Keratinocyte (primary cell): ENCODE measurements at regions not wholly inside any gene's neighbourhood (a gene's known extent, or its start where the extent isn't known, plus 50 kb on each side); places are given as distances from the start of the nearest gene placed in this dataset.

Experiments used
- DNase-seq: peaks from one replicate; pipeline ENCODE4 v3.0.0-alpha.2; 2011; ENCODE audit warnings: low read depth, missing footprints, low spot score
- FAIRE-seq: peaks from 2 replicates; lab custom pipeline; 2011; peaks lifted over from hg19 to GRCh38; lab: Jason Lieb, UNC
- H2AFZ ChIP-seq: 2 replicates; pipeline ENCODE4 v1.6.0; 2012; ENCODE audit warnings: low read length, control low read depth, inconsistent platforms; ENCODE audit not compliant: control insufficient read depth
- H3K27ac ChIP-seq: 2 replicates; pipeline ENCODE4 v1.5.1; 2011; ENCODE audit warnings: low read length; ENCODE audit not compliant: control insufficient read depth, insufficient read depth
- H3K27me3 ChIP-seq: 3 replicates; pipeline ENCODE4 v1.6.0; 2011; ENCODE audit warnings: low read length; ENCODE audit not compliant: control insufficient read depth, insufficient read depth; ENCODE audit errors: extremely low read depth
- H3K36me3 ChIP-seq, 2 experiments: 2 replicates in 1 of 2; 3 replicates in 1 of 2; pipeline ENCODE4 v1.5.1; 2011; ENCODE audit warnings: low read length in 2 of 2, mild to moderate bottlenecking in 1 of 2; ENCODE audit not compliant: control insufficient read depth in 2 of 2, insufficient read depth in 2 of 2; ENCODE audit errors: extremely low read depth in 1 of 2
- H3K4me1 ChIP-seq: 3 replicates; pipeline ENCODE4 v1.5.1; 2011; ENCODE audit warnings: low read length; ENCODE audit not compliant: control insufficient read depth, insufficient read depth; ENCODE audit errors: extremely low read depth
- H3K4me2 ChIP-seq: 3 replicates; pipeline ENCODE4 v1.6.0; 2011; ENCODE audit warnings: low read depth, low read length; ENCODE audit not compliant: control insufficient read depth, insufficient read depth; ENCODE audit errors: extremely low read depth
- H3K4me3 ChIP-seq, 3 experiments: fragments of 200-600 bp in 1 of 3; sonication (generic) in 1 of 3; 2 replicates in 2 of 3; 3 replicates in 1 of 3; pipeline ENCODE4 v1.5.1; 2011 to 2016; ENCODE audit warnings: low read length in 3 of 3, mild to moderate bottlenecking in 3 of 3, control low read depth in 2 of 3, inconsistent platforms in 1 of 3, low read depth in 1 of 3, mixed read lengths in 1 of 3, mixed run types in 1 of 3, moderate library complexity in 1 of 3; ENCODE audit not compliant: control insufficient read depth in 2 of 3, insufficient read depth in 2 of 3; ENCODE audit errors: extremely low read depth in 1 of 3
- H3K79me2 ChIP-seq: 2 replicates; pipeline ENCODE4 v1.6.0; 2012; ENCODE audit warnings: low read length; ENCODE audit not compliant: control insufficient read depth, insufficient read depth
- H3K9ac ChIP-seq: 3 replicates; pipeline ENCODE4 v1.6.0; 2011; ENCODE audit warnings: low read length; ENCODE audit not compliant: control insufficient read depth, insufficient read depth; ENCODE audit errors: extremely low read depth
- H3K9me1 ChIP-seq: 3 replicates; pipeline ENCODE4 v1.6.0; 2011; ENCODE audit warnings: low read length; ENCODE audit not compliant: control insufficient read depth, insufficient read depth; ENCODE audit errors: extremely low read depth
- H3K9me3 ChIP-seq: 2 replicates; pipeline ENCODE4 v1.5.1; 2012; ENCODE audit warnings: low read depth, low read length; ENCODE audit not compliant: control insufficient read depth
- H4K20me1 ChIP-seq: 3 replicates; pipeline ENCODE4 v1.6.0; 2011; ENCODE audit warnings: low read length; ENCODE audit not compliant: control insufficient read depth, insufficient read depth; ENCODE audit errors: extremely low read depth
- CTCF ChIP-seq, 3 experiments: IDR thresholded peaks in 1 of 3; conservative IDR thresholded peaks in 1 of 3; optimal IDR thresholded peaks in 1 of 3; 2 replicates in 2 of 3; 3 replicates in 1 of 3; pipeline versions ENCODE3 to v1.5.1; 2011; ENCODE audit warnings: low read length in 3 of 3, mild to moderate bottlenecking in 3 of 3, moderate library complexity in 2 of 3, control low read depth in 1 of 3, inconsistent platforms in 1 of 3; ENCODE audit not compliant: insufficient read depth in 2 of 3; ENCODE audit errors: extremely low read depth in 1 of 3
- EZH2 ChIP-seq: IDR thresholded peaks from one replicate; pipeline ENCODE4 v1.6.1; 2012; ENCODE audit warnings: inconsistent platforms, mild to moderate bottlenecking, low read length, moderate library complexity
- dilution Hi-C: fragments of 300-500 bp; cut with MboI; formaldehyde crosslinking; loops from one replicate; pipeline ENCODE4 v1.7.0; 2020; ENCODE audit warnings: low sequenced_read_pairs; ENCODE audit not compliant: extremely low pct_ligation_motif_present

- H3K9me1 ChIP-seq, result no peaks in the 10 kb centered on the region
- H3K36me3 ChIP-seq, result no peaks in the 10 kb centered on the region
- H3K27ac ChIP-seq, result no peak overlapping the region
- H2AFZ ChIP-seq, result no peak overlapping the region
- TF ChIP-seq EZH2, result no peak
- TF ChIP-seq CTCF (optimal IDR thresholded peaks at IDR 0.05 in 1 of 3, IDR thresholded peaks at IDR 0.05 in 1 of 3, conservative IDR thresholded peaks at IDR 0.05 in 1 of 3; ENCODE audit: extremely low read depth in 1 of 3, insufficient read depth in 2 of 3, low read length in 3 of 3), result no peak
- no peak overlapping the region for H3K9ac ChIP-seq
- dilution Hi-C loops, result no loop called here
- H3K79me2 ChIP-seq, result no peaks in the 10 kb centered on the region
- DNase-seq (no peak), FAIRE-seq (no peak)
- no peak overlapping the region for H3K4me3 ChIP-seq
- H3K4me2 ChIP-seq, result no peak overlapping the region
- no peaks in the 10 kb centered on the region for H4K20me1 ChIP-seq
- H3K27me3 ChIP-seq, result no peaks in the 10 kb centered on the region
- H3K9me3 ChIP-seq, result no peaks in the 10 kb centered on the region
- H3K4me1 ChIP-seq, result no peaks in the 10 kb centered on the region
Observed at GRCh38 chr5:99724732-99725290, 796.0 kb upstream of the CHD1 start.

- H3K27me3 ChIP-seq, result no peaks in the 10 kb centered on the region
- H2AFZ ChIP-seq, result no peak overlapping the region
- no peaks in the 10 kb centered on the region for H3K36me3 ChIP-seq
- no peaks in the 10 kb centered on the region for H3K9me3 ChIP-seq
- TF ChIP-seq CTCF (optimal IDR thresholded peaks at IDR 0.05 in 1 of 3, IDR thresholded peaks at IDR 0.05 in 1 of 3, conservative IDR thresholded peaks at IDR 0.05 in 1 of 3; ENCODE audit: extremely low read depth in 1 of 3, insufficient read depth in 2 of 3, low read length in 3 of 3) (no peak), EZH2 (no peak)
- DNase-seq (no peak), FAIRE-seq (no peak)
- no peaks in the 10 kb centered on the region for H4K20me1 ChIP-seq
- no peaks in the 10 kb centered on the region for H3K4me1 ChIP-seq
- no peak overlapping the region for H3K4me2 ChIP-seq
- H3K9ac ChIP-seq, result no peak overlapping the region
- no peaks in the 10 kb centered on the region for H3K9me1 ChIP-seq
- dilution Hi-C loops, result no loop called here
- no peak overlapping the region for H3K4me3 ChIP-seq
- no peaks in the 10 kb centered on the region for H3K79me2 ChIP-seq
- no peak overlapping the region for H3K27ac ChIP-seq
Observed at GRCh38 chr5:99721506-99721905, 792.7 kb upstream of the CHD1 start.
